RPMI7951 (cell line): ENCODE measurements at regions not wholly inside any gene's neighbourhood (a gene's known extent, or its start where the extent isn't known, plus 50 kb on each side); places are given as distances from the start of the nearest gene placed in this dataset.

Experiments used
- DNase-seq: peaks from one replicate; pipeline ENCODE4 v3.0.0-alpha.2; 2012; ENCODE audit warnings: low read depth

DNA sequence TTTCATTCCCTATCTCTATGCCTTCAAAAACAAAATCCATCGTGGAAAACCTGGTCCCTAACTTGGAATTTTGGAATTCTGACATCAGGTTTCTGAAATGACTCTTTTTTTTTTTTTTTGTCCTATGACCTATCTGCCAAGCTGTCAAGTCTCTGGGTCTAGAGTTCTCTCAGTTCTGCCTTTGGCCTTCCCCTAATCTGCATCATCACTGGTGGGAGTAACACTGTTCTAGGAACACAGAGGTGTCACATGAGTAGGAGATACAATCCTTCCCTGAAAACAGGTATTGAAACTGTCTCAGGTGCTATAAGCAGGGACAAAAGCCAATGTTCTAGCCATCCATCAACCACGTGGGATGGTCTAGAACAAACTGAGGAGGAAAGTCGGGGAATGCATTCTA, 142.0 kb upstream of the ATP1B1 start:
- DNase-seq, result no peak

DNA sequence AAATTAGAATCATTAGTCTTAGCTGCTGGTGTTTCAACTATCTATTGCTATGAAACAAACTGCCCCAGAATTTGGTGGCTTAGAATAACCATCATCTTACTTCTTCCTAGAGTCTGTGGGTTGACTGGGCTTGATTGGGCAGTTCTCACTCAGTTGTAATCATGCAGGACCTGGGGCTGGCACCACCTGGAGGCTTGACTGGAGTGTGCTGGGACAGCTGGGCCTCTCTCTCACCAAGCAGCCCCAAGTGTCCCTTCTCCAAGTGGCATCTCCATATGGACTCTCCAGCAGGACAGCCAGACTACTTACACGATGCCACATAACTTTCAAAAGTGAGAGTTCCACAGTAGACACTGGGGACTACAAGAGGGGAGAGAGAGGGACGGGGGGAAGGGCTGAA, 140.3 kb upstream of the ATP1B1 start:
- no peak for DNase-seq

DNA sequence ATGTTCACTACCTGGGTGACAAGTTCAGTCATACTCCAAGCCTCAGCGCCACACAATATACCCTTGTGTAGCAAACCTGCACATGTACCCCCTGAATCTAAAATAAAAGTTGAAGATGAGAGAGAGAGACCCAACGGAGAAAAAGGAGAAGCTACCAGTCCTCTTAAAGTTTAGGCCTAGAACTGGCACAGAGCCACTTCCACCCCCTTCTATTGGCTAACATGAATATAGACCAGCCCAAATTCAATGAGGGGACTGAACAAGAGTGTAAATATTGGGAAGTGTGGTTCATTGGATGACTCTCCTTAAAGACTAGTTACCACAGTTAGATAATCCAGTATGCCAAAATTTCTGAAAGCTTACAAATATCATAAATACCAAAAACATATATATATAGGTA, 139.9 kb upstream of the ATP1B1 start:
- DNase-seq, result no peak

DNA sequence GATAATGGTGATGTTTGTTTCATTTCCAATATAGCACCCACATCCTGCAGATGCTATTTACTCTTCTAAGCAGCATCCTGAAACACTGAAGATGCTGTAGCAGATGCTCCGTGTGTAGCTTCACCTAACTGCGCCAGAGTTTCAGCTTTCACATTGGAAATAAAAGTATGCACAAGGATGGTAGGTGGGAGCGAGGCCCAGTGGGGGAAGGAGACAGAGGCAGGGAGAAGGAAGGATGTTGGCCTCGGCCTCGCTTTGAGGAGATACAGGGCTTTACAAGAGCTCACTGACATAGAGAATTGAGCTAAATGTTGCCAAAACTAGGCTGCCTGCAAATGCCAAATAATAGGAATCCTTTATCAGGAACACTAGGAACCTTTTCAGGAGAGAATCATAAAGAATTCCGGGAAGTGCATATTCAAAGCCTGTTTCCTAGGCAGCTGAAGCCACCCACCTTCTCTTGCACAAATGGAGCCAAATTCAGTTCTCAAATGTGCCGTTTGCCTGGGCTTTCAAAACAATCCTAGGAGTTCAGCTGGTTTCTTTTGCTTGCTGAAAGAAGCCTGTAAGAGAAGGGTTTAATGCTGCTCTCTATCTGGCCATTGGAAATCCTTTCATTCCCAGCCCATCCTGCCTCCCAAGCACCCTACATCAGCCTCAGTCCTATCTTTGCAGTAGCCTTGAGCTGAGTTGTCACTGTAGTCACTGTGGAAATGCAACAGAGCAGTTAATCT, 135.4 kb upstream of the ATP1B1 start:
- no peak for DNase-seq

DNA sequence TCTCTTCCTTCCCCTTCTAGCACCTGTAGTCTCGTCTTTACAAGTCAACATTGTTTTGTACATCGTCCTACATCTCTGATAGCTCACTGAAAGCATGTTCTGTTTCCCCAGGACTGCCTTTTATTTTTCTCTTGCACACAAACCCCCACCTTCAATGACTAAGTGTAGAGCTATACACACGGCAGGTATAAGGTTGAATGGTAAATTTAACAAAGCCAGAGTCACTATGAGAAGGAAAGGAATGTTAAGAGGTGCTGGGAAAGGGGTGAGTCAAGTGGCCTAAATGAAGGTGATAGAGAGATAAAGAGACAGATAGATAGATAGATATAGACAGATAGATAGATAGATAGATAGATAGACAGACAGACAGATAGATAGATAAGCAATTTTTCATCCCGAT, 134.3 kb upstream of the ATP1B1 start:
- DNase-seq, result no peak

DNA sequence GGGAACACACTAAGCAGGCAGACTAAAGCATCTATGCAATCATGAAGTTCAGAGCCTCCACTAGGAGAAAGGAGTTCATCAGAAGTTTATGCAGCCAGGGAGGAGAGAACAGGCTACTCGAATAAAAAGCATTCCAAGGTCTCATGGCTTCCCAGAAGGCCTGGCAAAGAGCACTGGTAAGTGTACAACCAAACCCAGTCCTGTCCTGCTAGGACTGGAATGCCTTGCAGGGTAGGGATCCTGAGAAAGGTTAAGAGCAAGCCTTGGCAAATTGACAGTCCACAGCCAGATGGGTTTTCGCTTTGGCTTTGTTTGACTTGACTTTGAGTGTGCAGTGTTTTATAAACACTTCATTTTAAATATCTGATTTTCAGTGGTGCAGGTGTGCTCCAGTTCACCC, 133.6 kb upstream of the ATP1B1 start:
- no peak for DNase-seq

DNA sequence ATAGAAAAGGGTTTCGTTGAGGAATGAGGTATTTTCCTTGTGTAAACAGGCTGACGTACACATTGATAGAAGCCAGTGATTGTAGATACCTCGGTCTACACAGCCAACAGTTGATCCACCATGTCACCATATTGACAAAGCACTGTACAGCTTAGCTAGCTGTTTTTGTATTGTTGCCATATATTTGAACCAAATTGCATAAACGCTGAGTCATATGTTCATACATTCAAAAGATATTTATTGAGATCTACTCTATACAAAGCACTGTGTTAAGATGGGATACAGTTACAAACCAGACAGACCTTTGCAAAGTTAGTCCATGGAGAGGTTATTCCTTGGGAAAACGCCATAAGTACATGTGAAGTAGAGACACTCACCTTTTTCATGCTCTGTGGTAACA, 132.4 kb upstream of the ATP1B1 start:
- DNase-seq, result no peak

DNA sequence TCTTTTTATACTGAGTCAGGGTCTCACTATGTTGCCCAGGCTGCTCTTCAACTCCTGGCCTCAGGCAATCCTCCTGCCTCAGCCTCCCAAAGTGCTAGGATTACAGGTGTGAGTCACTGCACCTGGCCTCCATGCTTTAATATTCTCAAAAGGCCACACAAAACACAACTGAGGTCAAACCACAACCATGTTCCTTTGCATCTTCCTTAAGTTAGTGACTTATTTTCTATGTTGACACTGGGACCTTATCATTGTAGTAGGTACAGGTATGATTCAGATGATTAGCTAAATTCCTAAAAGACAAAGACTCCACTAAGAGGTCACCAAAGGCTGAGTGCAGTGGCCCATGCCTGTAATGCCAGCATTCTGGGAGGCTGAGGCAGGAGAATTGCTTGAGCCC, 131.9 kb upstream of the ATP1B1 start:
- no peak for DNase-seq

DNA sequence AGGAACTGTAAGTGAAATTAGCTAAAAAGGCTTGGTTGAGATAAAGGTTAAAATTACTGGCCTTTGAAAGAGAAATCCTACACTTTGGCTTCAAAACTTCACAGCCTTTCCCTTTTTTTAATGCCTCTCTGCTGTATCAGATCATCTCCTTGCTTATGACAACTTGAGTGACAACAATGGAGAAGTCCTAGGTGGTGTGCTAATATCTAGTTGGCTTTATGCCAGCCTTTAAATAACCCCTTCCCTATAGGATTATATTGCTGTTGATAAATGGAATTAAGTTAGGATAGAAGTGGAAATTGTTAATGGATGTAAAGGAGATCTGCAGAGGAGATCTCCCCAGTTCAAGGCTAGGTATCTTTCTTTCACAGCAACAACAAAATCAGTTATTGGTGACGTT, 130.2 kb upstream of the ATP1B1 start:
- DNase-seq, result no peak

DNA sequence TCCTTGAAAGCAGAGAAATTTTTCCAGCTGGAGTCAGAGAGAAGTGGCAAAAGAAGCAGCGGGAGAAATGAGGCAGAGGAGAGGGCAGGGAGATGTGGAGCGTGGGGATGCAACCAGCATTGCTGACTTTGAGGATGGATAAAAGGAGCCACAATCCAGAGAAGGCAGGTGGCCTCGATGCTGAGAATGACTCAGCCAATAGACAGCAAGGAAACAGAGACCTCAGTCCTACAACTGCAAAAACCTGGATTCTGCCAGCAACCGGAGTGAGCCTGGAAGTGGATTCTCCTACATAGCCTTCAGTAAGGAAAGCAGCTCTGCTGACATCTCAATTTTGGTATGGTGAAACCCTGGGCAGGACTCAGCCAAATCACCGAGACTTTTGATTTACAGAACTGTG, 128.9 kb upstream of the ATP1B1 start:
- DNase-seq, result no peak

DNA sequence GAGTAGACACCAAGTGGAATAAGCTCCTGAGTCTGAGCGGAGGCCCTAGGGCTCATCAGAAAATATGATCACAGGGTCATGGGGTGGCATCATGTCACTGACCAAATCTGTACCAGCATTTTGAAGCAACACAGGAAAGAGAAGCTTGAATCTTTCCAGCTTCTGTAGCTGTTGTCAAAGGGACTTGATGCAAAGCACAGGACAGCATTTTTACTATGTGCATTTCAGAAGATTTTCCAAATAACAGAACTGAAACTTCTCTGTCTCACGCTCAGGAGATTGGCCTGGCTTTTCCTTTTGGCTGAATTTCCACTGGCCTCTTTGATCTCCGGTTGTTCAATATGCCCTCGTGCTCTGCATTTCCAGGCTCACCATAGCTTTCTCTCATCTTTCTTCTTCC, 127.2 kb upstream of the ATP1B1 start:
- no peak for DNase-seq

DNA sequence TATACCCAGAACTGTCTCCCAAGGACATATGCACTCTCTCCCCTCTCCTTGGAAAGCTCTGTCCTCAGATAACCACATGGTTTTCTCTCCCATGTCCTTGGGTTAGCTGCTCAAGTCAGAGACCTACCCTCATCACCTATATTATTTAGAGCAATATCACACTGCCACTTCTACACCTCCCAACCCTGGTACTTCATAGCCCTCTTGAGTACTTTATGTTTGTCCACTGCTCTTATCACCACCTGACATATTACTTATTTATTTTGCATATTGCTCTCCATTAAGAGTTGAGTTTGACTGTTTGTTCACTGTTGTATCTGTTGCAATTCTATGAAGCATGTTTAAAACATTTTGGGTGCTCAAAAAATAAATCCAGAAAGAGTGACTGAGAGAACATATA, 126.3 kb upstream of the ATP1B1 start:
- no peak for DNase-seq

DNA sequence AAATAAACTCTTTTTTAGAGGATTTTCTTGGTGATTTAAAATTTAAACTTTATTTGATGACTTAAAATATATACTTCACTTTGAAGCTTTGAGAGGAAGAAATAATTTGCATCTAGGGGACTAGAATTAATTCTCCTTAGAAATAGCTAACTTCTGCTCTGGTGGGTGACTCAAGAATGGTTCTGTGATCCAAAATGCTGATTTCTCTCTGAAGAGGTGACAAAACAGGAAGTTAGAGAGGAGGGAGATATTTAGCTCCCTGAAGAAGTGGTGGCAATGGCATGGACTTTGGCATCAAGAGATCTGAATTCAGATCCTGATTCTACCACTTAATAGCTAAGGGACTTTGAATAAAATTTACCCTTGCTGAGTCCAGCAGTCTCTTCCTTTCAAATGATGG, 125.8 kb upstream of the ATP1B1 start:
- DNase-seq, result no peak

DNA sequence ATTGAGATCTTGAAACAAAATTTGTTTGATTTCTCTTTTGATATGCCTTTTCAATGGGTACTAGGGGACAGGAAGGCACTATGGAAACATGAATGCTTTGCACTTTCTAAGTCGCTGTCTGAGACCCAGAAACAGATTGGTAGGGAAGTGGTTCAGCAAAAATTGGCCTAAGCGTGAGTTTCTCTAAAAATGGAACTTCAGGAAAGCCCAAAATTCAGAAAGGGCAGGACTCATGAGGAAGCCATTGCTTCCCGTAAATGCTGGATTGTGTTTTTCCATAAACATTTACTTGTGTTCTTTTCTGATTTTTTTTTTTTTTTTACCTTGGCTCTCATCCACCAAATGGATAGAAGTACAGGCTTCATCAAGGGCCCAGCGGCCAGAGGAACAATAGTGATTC, 123.7 kb upstream of the ATP1B1 start:
- DNase-seq, result no peak

DNA sequence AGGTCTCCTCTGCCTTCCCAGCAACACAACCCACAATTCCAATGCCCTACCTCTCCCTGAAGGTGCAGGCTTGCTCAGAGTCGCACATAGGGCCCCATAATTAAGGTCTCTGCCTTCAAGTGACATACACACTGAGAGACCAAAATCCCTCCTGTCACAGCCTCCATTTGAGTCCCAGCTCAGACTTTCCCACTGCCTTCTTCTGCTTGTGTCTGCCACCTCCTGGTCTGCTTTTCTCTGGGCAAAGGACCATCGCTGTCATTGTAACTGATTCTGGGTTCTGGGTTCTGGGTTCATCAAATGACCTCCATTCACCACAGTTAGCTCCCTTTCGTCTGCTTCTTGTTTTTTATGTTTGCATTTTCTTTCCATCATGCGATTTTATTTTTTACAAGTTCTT, 119.2 kb upstream of the ATP1B1 start:
- no peak for DNase-seq

DNA sequence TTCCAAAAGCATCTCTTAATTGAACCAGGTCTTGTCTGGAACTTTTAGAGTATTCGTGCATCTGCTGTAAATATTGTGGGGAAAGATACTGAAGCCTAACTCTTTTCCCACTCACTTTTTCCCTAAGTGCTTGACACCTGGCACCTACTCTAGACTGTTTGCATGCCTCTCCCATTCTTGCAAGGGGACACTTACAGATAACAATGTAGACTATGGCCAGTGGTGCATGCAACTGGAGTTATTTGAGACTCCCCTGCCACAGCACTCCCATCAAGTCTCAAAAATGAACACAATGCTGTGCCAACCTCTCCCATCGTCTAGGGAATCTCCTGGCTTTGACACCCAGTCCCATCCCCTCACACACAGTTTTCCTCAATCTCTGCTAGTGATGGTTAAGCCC, 118.6 kb upstream of the ATP1B1 start:
- no peak for DNase-seq

DNA sequence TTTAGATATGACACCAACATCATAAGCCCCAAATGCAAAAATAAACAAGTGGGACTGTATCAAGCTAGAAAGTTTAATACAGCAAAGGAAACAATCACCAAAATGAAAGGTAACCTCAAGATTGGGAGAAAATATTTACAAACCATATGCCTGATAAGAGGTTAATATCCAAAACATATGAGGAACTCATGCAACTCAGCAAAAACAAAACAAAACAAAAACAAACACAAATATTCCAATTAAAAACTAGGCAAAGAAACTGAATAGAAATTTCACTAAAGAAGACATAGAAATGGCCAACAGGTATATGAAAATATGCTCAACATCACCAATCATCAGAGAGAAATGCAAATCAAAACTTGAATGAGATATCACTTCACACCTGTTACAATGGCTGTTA, 116.5 kb upstream of the ATP1B1 start:
- no peak for DNase-seq

DNA sequence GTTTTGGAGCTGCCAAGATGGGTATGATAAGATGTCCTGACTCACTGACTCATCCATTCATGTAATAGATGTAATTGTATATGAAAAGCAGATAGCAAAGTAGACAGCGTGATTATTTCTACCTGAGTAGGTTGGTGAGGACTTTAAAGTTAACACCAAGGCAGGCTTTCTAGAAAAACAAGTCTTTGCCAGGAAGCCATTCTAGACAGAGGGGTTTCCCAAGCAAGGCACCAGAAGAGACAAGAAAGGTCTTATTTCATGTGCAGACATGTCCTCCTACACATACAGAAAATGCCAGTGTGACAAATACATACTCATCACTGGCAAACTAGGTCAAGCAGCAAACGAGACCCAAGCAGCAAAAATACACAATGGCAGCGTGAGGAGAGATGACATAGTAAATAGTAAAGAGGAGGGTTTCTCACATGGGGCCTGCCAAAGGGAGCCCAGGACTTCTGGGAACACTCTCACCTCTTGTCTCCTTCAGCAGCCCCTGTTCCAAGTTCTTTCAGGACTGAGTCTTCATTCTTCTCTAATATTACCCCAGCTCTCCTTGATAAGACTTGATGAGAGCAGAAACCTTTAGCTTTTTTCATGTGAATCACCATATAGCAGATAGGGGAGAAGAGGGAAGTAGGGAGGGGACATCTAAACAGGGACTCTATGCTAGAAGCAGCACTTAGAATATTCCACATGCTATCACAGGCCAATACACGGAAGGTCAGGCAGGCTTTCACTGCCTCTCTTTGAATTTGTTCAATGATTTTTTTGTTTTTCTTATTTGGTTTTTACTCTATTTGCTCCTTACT, 114.6 kb upstream of the ATP1B1 start:
- DNase-seq, result no peak

DNA sequence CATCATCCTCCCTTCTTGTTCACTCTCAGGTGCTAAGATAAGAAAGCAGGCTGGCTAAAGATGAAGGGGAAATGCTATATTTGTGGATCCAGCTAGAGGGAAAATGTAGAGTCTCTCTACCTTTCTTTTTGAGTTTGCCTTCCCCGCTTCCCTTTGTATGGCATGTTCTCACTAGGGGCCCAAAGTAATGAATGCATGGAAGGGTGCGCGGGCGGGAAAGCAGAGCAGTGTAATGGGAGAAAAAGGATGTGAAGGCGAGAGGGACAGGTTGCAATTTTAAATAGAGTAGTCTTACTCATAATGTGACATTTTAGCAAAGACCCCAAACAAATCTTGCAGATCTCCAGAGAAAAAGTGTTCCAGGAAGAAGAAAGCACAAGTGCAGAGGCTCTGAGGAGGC, 105.1 kb upstream of the ATP1B1 start:
- DNase-seq, result no peak

DNA sequence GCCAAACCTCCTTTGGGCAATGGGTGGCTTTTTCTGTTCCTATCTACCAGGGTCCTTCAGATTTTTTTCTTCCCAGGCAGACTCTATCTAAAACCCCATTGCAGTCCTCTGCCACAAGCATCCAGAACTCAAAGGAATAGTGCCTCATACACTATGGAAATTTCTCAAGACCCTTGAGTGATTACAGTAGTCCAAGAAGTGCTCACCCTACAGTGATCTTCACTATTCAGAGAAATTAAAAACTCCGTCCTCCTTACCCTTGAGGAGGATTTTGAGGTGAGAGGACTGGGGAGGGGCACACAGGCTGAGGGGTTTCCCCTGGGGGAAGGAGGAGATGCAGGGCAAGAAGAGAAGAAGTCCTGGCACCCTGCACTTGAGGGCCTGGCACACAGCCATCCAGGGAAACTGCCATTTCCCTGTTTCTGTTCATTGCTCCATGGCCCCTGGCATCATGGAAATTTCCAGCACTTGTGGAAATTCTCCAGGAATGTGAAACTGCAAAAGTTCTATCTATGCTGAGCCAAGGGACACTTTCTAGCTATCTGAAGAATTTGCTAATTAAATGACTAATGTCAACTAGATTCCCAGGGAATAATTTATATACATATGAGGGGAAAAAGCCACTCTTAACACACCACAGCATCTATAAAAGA, 102.5 kb upstream of the ATP1B1 start:
- peak; percentile 42 for DNase-seq

DNA sequence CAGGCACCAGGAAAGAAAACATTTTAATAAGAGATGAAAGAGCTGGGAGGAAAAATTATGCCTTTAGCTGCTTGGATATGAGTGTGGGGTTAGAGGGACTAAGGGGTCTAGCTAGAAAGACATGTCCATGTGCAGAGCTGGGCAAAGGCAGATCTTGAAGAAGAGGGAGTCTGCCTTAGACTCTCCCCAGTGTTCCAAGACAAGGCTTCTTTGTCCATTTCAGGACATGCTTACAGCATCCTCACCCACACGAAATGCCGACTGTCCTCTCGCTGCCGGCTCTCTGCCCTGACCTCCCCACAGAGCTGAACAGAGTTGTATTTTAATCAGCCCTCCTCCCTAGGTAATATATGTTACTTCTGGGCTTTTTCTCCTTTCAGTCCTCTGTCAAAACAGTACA, 100.7 kb upstream of the ATP1B1 start:
- peak; percentile 4 for DNase-seq

DNA sequence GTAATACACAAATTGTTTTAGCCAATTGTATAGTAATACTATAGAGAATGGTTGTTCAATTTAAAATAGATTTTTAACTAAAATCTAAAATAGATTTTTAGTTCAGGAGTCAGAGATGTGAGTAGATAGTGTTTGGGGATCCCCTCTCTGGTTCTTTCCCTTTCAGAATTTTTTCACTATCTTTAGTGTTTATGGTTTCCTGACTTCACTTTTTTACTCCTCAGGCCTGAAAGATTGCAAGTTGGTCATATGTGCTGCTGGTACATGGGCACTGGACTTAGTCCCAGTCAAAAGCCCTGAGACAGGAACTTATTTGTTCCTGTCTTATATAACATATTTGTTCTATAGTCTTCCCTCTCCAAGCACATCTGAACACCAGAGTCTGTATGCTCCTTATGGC, 96.8 kb upstream of the ATP1B1 start:
- DNase-seq, result no peak

DNA sequence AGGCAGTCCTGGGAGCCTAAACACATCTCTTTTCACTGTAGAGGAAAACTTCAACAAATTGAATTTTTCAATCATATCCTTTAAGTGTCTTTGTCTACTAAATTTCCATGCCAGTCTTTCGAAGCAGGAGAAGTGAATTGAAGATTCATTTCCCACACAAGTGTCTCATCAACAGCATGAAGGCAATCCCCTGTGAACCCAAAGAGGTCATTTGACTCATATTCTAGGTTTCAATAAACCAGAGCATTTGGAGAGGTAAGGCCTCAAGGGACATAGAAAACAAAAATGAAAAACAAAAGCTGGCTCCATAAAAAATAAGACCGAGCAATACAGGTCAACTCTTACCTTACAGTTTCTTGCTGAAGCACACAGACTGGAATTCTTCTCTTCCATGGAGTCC, 94.1 kb upstream of the ATP1B1 start:
- no peak for DNase-seq
